Vagina (tissue), 2 donors: ENCODE measurements at regions not wholly inside any gene's neighbourhood (a gene's known extent, or its start where the extent isn't known, plus 50 kb on each side); places are given as distances from the start of the nearest gene placed in this dataset.

Experiments used
- CTCF ChIP-seq, 3 experiments: fragments of 450-650 bp in 2 of 3; fragments of 200-600 bp in 1 of 3; sonication (generic) in 1 of 3; IDR thresholded peaks; one replicate each; pipeline ENCODE4 v1.5.1; 2017 to 2019; ENCODE audit warnings: antibody characterized with exemption in 3 of 3, mild to moderate bottlenecking in 2 of 3, moderate library complexity in 2 of 3
- POLR2AphosphoS5 ChIP-seq, 2 donors: sonication (generic); formaldehyde crosslinking; IDR thresholded peaks; one replicate each; pipeline ENCODE4 v1.9.0; 2017; ENCODE audit warnings: antibody characterized with exemption in 2 of 2, mild to moderate bottlenecking in 2 of 2, low read depth in 1 of 2; ENCODE audit not compliant: insufficient read depth in 1 of 2

GRCh38 chr6:48919555-48919954, 543.5 kb downstream of the MMUT start:
- TF ChIP-seq POLR2AphosphoS5 (IDR thresholded peaks at IDR 0.05; ENCODE audit: insufficient read depth in 1 of 2, low read depth in 1 of 2) (no peak), CTCF (IDR thresholded peaks at IDR 0.05) (no peak)
